ENCODE measurements at regions not wholly inside any gene's neighbourhood (a gene's known extent, or its start where the extent isn't known, plus 50 kb on each side); places are given as distances from the start of the nearest gene placed in this dataset.

GRCh38 chr13:94896719-94897317 is 184.5 kb upstream of the SOX21 start:
- Histone ChIP-seq H3K36me3 (ENCODE audit: control insufficient read depth, insufficient read depth, low read length) (no peaks in the 10 kb centered on the region), H3K9me3 (ENCODE audit: control insufficient read depth, low read length) (no peaks in the 10 kb centered on the region), H3K4me3 (ENCODE audit: low read length) (no peak overlapping the region), H3K4me1 (ENCODE audit: control insufficient read depth, insufficient read depth, low read length) (no peaks in the 10 kb centered on the region), H3K9ac (ENCODE audit: extremely low read depth, low read length, poor library complexity, severe bottlenecking) (no peak overlapping the region), H3K27me3 (ENCODE audit: control insufficient read depth, insufficient read depth, low read length, poor library complexity, severe bottlenecking) (no peaks in the 10 kb centered on the region), H3K27ac (ENCODE audit: low read depth, low read length) (no peak overlapping the region)
- no peak for DNase-seq
- no peak overlapping the region for H3K4me3 Mint-ChIP-seq
- WGBS, 2 experiments (ENCODE audit: insufficient coverage in 1 of 2, insufficient read length in 1 of 2), result 90% methylated on average over 5 of the region's 5 CpGs; no CpG with 5 or more reads in 1 of the 2 experiments
- no peak overlapping the region for H3K27ac Mint-ChIP-seq
- peaks cover 2% of the 10 kb centered on the region for H3K27me3 Mint-ChIP-seq (ENCODE audit: insufficient read depth)
- H3K36me3 Mint-ChIP-seq (ENCODE audit: low read depth), result no peaks in the 10 kb centered on the region
- H3K9me3 Mint-ChIP-seq, result no peaks in the 10 kb centered on the region
- no peaks in the 10 kb centered on the region for H3K4me1 Mint-ChIP-seq
- no peak for TF ChIP-seq CTCF (conservative IDR thresholded peaks at IDR 0.05)

- Histone ChIP-seq H3K27me3 (ENCODE audit: control insufficient read depth, insufficient read depth, low read length, poor library complexity, severe bottlenecking) (no peaks in the 10 kb centered on the region), H3K4me1 (ENCODE audit: control insufficient read depth, insufficient read depth, low read length) (no peaks in the 10 kb centered on the region), H3K9me3 (ENCODE audit: control insufficient read depth, low read length) (no peaks in the 10 kb centered on the region), H3K36me3 (ENCODE audit: control insufficient read depth, insufficient read depth, low read length) (no peaks in the 10 kb centered on the region), H3K9ac (ENCODE audit: extremely low read depth, low read length, poor library complexity, severe bottlenecking) (no peak overlapping the region), H3K4me3 (ENCODE audit: low read length) (no peak overlapping the region), H3K27ac (ENCODE audit: low read depth, low read length) (no peak overlapping the region)
- no peak for DNase-seq
- peaks cover 2% of the 10 kb centered on the region for H3K27me3 Mint-ChIP-seq (ENCODE audit: insufficient read depth)
- no peak overlapping the region for H3K27ac Mint-ChIP-seq
- no peak for TF ChIP-seq CTCF (conservative IDR thresholded peaks at IDR 0.05)
- H3K9me3 Mint-ChIP-seq, result no peaks in the 10 kb centered on the region
- no peak overlapping the region for H3K4me3 Mint-ChIP-seq
- WGBS, 2 experiments (ENCODE audit: insufficient coverage in 1 of 2, insufficient read length in 1 of 2), result 95% methylated on average over 2 of the region's 2 CpGs; no CpG with 5 or more reads in 1 of the 2 experiments
- H3K36me3 Mint-ChIP-seq (ENCODE audit: low read depth), result no peaks in the 10 kb centered on the region
- H3K4me1 Mint-ChIP-seq, result no peaks in the 10 kb centered on the region
Observed at GRCh38 chr13:94896238-94896637, 183.9 kb upstream of the SOX21 start.

- TF ChIP-seq CTCF (conservative IDR thresholded peaks at IDR 0.05), result no peak
- DNase-seq, result no peak
- H3K27me3 ChIP-seq (ENCODE audit: control insufficient read depth, insufficient read depth, low read length, poor library complexity, severe bottlenecking), result peaks cover 8% of the 10 kb centered on the region
- no peak overlapping the region for H3K4me3 ChIP-seq (ENCODE audit: low read length)
- H3K36me3 ChIP-seq (ENCODE audit: control insufficient read depth, insufficient read depth, low read length), result no peaks in the 10 kb centered on the region
- Mint-ChIP-seq H3K9me3 (no peaks in the 10 kb centered on the region), H3K27me3 (ENCODE audit: insufficient read depth) (no peaks in the 10 kb centered on the region), H3K27ac (no peak overlapping the region), H3K4me3 (no peak overlapping the region), H3K4me1 (no peaks in the 10 kb centered on the region), H3K36me3 (ENCODE audit: low read depth) (no peaks in the 10 kb centered on the region)
- no peak overlapping the region for H3K9ac ChIP-seq (ENCODE audit: extremely low read depth, low read length, poor library complexity, severe bottlenecking)
- H3K27ac ChIP-seq (ENCODE audit: low read depth, low read length), result no peak overlapping the region
- H3K4me1 ChIP-seq (ENCODE audit: control insufficient read depth, insufficient read depth, low read length), result no peaks in the 10 kb centered on the region
- 52% methylated on average over 2 of the region's 2 CpGs; no CpG with 5 or more reads in 1 of the 2 experiments for WGBS, 2 experiments (ENCODE audit: insufficient coverage in 1 of 2, insufficient read length in 1 of 2)
- no peaks in the 10 kb centered on the region for H3K9me3 ChIP-seq (ENCODE audit: control insufficient read depth, low read length)
Observed at GRCh38 chr13:94886191-94886590, 173.8 kb upstream of the SOX21 start.
